ENCODE measurements at regions not wholly inside any gene's neighbourhood (a gene's known extent, or its start where the extent isn't known, plus 50 kb on each side); places are given as distances from the start of the nearest gene placed in this dataset.
"Not testable (repeated sequence)": the region's sequence is repeated elsewhere in the genome, so short reads cannot be mapped to it uniquely, and the experiment has no call there.

GRCh38 chr1:234960722-234961455 is 167.7 kb downstream of the TOMM20 start:
- no peak for DNase-seq (ENCODE audit: low read depth)

- no peak for DNase-seq (ENCODE audit: low read depth)
Observed at GRCh38 chr1:234958706-234959657, 169.7 kb downstream of the TOMM20 start.

DNA sequence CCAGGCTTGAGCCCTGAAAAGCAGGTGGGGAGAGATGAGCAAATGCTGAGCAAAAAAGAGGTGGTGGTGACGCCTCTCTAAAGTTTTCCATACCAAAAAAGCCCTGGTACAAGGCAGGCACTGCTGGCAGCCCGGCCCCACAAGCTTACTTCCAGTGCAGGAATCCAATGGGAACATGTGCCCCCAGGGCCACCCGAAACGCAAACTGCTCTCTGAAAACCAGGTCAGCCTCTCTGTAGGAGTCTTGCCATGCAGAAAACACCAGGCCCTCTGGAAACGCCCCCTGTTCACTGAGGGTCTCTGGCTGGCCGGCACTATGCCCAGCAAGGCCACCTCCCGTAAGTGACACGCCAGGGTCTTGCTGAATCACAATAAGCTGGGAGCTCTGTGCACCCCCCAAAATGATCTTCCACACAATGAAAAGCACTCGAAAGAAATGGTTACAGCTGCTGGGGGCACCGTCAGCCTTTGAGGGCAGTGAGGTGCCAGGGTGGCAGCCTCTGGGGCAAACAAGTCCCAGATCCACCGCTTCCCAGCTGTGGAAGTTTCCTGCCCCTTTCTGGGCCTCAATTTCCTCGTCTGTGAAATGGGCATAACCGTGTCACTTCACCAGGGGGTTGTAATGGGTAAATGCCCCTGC is 170.5 kb downstream of the TOMM20 start:
- DNase-seq (ENCODE audit: low read depth) = no peak

- peak; percentile 62 for DNase-seq (ENCODE audit: low read depth)
Observed at GRCh38 chr1:234957330-234958065, 171.1 kb downstream of the TOMM20 start.

- no peak for DNase-seq (ENCODE audit: low read depth)
Observed at GRCh38 chr1:234956821-234957329, 171.8 kb downstream of the TOMM20 start.

DNA sequence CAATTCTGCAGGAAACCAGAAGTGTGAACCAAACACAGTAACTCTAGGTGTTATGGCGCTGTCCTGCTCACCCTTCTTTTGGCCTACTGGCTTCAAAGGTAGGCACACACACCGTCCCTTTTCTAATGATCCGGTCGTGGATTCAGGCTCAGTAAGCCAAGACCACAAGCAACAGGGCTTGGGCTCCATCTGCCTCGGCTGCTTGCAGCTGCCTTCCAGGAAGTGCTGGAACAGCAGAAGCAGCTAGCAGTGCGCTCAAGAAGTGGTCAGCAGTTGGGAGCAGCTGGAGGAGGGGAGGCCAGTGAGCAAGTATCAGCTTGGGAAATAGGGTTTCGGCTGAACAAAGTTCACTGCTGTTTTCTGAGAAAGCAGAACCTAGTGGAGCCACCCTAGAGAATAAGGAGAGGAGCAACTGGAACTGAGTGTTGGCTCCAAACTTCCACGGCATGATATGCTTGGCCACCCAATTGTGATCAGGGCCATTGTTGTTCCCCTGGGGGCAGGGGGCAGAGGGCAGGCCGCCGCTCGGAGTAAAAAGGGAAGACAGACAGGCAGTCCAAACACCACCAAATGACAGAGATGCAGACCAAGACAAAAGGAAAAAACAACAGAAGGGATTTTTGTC is 173.4 kb downstream of the TOMM20 start:
- DNase-seq (ENCODE audit: low read depth) = no peak

GRCh38 chr1:234954613-234955012 is 174.0 kb downstream of the TOMM20 start:
- no peak for DNase-seq (ENCODE audit: low read depth)

DNA sequence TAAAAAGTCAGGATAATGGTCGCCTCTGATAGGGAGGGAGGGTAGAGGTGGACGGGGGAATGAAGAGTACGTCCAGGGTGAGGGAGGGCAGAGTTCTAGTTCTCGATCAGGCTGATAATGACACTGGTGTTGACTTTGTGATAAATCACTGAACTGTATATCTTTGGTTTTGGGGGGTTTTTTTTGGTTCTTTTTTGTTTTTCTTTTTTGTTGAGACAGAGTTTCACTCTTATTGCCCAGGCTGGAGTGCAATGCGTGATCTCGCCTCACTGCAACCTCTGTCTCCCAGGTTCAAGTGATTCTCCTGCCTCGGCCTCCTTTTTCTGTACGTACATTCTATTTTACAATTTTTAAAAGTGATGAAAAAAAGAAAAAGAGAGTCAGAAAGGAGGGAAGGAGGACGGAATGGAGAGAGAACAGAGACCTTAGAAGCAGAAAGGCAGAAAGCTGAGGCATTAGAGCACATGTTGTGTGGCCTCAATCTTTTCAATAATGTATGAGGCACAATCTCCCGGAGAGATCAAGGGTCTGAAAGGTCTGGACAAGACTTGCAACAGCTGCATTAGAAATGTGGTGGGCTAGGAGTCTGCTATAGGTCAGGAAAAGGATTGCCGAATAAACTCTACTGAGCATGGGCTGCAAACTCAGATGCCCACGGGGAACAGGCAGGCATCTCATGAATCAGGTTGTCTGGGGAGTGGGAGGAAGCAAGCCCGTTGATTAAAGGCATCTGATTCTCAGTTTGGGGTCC is 174.8 kb downstream of the TOMM20 start:
- no peak for DNase-seq (ENCODE audit: low read depth)

- no peak for DNase-seq (ENCODE audit: low read depth)
Observed at GRCh38 chr1:234950598-234950997, 178.0 kb downstream of the TOMM20 start.

DNA sequence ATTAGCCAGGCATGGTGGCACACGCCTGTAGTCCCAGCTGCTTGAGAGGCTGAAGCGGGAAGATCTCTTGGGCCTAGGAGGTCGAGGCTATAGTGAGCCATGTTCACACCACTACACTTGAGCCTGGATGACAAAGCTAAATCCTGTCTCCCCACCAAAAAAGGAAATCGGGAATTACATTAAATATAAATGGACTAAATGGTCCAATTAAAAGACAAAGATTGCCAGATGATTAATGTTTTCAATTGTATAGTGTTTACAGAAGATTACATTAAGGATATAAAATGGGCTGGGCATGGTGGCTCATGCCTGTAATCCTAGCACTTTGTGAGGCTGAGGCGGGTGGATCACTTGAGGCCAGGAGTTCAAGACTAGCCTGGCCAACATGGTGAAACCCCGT is 179.1 kb downstream of the TOMM20 start:
- not testable (repeated sequence) for DNase-seq (ENCODE audit: low read depth)

- DNase-seq (ENCODE audit: low read depth) = no peak
Observed at GRCh38 chr1:234944439-234945344, 183.9 kb downstream of the TOMM20 start.

DNA sequence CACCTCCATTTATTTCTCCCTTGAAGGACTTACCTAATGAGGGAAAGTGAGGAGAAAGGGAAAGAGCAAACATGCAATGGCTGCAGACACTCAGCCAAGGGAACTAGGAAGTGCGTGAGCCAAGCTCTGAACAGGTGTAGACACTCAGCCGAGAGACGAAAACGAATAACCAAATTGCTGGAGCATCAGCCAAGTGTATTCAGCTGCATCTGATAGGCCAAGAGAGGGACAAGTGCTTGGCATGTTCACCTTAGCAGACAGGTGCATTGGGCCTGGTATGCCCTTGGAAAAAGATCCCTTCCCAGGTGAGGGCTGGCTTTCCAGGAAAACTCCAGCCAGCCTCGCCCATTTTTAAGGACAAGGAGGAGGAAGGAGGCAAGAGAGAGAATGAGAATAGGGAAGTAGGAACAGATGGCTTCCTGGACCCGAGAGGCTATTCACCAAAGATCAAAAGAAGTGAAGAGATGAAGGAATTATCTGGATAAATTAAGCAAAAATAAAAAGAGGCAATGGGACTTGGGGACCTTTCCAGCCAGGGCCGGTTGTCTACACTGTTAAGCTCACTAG is 184.7 kb downstream of the TOMM20 start:
- DNase-seq (ENCODE audit: low read depth) = no peak

DNA sequence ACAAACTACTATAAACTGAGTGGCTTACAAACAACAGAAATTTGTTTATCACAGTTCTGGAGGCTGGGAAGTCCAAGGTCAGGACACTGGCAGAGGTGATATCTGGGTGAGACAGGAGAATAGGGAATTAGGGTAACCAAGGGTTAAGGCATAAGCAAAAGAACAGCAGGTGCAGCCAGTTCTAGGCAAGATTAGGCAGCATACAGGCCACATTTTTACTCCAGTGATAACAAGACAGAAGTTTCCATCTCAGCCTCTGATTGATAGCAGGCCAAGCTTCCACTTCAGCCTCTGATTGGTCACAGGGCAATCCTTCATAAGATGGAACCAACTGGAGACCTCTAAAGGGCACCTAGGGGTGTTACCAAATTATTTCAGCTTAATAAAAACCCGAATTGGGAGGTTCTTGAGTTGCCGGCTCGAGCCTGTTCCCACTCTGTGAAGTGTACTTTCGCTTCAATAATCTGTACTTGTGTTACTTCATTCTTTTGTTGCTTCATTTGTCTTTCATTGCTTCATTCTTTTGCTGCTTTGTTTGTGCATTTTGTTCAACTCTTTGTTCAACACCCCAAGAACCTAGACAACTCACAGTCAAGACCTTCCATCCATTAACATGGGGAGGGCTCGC is 185.6 kb downstream of the TOMM20 start:
- no peak for DNase-seq (ENCODE audit: low read depth)

DNA sequence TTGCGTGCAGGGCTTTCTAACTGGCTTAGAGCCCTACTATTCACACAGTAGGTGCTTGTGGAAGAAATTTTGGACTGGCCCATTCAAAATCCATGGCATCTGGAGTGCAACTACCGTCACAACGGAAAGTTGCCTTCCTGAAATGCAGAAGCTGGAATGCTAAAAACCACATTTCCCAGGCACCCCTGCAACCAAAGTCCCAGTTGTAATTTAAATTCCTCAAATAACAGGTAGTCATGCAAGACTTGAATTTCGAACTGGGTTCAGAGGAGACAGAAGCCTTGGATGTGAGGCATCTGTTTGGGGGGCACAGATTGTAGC is 186.7 kb downstream of the TOMM20 start:
- DNase-seq (ENCODE audit: low read depth) = no peak

DNA sequence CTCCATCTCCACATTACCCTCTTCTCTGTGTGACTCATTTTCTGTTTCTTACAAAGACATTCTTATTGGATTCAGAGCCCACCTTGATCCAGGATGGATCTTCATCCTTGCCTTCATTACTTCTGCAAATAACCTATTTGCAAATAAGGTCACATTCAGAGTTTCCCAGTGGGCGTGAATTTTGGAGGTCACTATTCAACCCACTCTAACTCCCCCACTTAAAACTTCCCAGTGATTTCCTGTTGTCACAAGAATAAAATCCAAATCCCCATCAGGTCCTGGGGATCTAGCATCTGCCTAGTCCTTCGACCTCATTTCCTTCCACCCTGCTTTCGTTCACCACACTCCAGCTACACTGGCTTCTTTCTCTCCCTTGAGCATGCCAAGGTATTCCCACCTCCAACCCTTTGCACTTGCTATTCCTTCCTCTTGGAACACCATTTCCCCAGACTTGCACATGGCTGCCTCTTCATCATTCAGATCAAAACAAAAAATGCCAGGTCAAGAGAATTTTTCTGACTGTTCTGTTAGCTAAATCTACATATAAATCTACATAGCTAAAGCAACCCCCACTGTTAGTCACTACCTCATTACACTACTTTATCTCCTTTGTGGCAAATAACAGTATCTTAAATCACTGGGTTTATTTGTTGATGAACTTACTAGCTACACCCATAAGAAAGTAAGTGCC is 187.2 kb downstream of the TOMM20 start:
- DNase-seq (ENCODE audit: low read depth) = no peak

DNA sequence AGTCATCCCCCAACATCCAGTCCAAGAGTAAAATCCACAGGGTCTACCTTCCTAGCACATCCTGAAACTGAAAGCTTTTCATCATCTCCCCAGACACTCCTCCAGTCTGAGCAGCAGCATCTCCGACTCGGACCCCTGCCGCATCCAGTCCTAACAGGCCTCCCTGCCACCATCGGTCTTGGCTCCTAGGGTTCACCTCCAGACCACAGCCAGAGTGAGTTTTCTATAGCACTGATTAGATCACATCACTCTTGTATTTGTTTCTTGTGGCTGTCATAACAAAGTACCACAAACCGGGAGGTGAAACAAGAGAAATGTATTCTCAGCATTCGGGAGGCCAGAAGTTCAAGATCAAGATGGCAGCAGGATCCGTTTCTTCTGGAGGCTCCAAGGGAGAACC is 187.8 kb downstream of the TOMM20 start:
- DNase-seq (ENCODE audit: low read depth) = no peak

DNA sequence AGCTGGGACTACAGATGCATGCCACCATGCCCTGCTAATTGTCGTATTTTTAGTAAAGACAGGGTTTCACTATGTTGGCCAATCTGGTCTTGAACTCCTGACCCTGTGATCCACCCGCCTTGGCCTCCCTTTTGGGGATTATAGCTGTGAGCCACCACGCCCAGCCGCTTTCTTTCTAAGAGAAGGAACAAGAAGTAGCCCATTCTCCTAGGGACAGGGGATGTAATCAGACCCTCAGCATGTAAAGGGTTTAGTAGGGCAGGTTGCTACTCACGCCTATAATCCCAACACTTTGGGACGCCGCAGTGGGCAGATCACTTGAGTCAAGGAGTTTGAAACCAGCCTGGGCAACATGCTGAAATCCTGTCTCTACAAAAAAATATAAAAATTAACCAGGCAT is 189.7 kb downstream of the TOMM20 start:
- no peak for DNase-seq (ENCODE audit: low read depth)

- DNase-seq (ENCODE audit: low read depth) = no peak
Observed at GRCh38 chr1:234938135-234938534, 190.5 kb downstream of the TOMM20 start.

All from HS-27A (cell line).